Stimulated activated CD4-positive, alpha-beta T cell treated with anti-CD3 and anti-CD28 coated beads, Interleukin-4, amount 100 ng/mL, for 1 hour (primary cell): ENCODE measurements at regions not wholly inside any gene's neighbourhood (a gene's known extent, or its start where the extent isn't known, plus 50 kb on each side); places are given as distances from the start of the nearest gene placed in this dataset.

ENCODE experiments used
- DNase-seq: peaks from one replicate; pipeline ENCODE4 v3.0.0-alpha.2; 2020

DNA sequence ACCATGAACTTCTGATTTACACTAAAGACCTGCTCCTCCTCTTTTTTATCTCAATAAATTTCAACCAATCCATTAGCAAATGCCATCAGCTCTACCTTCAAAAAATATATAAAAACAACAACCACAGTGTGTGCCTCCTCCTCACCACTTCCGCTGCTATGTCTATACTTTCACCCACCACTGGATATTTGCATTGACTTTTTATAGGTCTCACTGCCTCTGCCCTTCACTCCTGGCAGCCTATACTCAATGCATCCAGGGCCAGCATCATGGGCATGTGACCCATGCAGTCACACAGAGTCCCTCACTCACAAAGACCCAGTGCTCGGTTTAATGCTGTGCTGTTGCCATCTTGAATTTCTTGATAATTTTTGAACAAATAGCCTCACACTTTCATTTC is 53.5 kb upstream of the CCDC54 start:
- no peak for DNase-seq

DNA sequence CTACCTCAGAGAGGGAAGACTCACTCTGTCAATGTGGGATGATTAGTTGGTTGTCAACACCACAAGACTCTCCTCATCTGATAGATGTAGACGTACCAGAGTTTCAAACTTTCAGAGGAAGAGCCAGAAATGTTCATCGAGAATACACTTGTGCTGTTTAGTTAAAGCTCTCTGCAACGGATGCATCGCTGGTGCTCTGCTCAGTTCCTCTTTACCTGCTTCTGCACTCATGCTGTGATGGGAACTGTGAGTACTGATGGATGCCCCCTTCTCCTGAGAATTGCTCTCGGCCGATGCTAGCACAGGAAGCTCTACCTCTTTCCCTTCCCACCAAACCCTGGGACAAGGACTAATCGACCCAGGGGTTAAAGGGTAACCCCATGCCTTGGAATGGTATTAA is 51.8 kb upstream of the CCDC54 start:
- DNase-seq = no peak
